HG03565 (cell line): ENCODE measurements at regions not wholly inside any gene's neighbourhood (a gene's known extent, or its start where the extent isn't known, plus 50 kb on each side); places are given as distances from the start of the nearest gene placed in this dataset.

Experiments used
- ATAC-seq: cut with Tn5 transposase; IDR thresholded peaks from one replicate; pipeline ENCODE4 v1.9.1; 2021; ENCODE audit warnings: mild to moderate bottlenecking, moderate library complexity; ENCODE audit not compliant: unreplicated experiment

- ATAC-seq: no peak
These were observed 411.4 kb downstream of the KCTD16 start for GRCh38 chr5:144582066-144582465.

GRCh38 chr5:144581044-144581443 is 410.4 kb downstream of the KCTD16 start:
- ATAC-seq: no peak

- ATAC-seq: no peak
These were observed 407.0 kb downstream of the KCTD16 start for GRCh38 chr5:144577676-144578075.

GRCh38 chr5:144575736-144576135 is 405.1 kb downstream of the KCTD16 start:
- ATAC-seq: no peak

GRCh38 chr5:144567421-144567780 is 396.7 kb downstream of the KCTD16 start:
- ATAC-seq: no peak

GRCh38 chr5:144566747-144567420 is 396.2 kb downstream of the KCTD16 start:
- ATAC-seq: no peak

GRCh38 chr5:144549580-144549979 is 378.9 kb downstream of the KCTD16 start:
- no peak for ATAC-seq

GRCh38 chr5:144548936-144549335 is 378.3 kb downstream of the KCTD16 start:
- ATAC-seq: no peak

- ATAC-seq: no peak
These were observed 376.4 kb downstream of the KCTD16 start for GRCh38 chr5:144547098-144547499.

- no peak for ATAC-seq
These were observed 368.2 kb downstream of the KCTD16 start for GRCh38 chr5:144538845-144539244.
